GM23338 (cell line): ENCODE measurements at regions not wholly inside any gene's neighbourhood (a gene's known extent, or its start where the extent isn't known, plus 50 kb on each side); places are given as distances from the start of the nearest gene placed in this dataset.
A peak's percentile ranks its signal among the peaks of the same experiment; 100 is the strongest.

Experiments used
- ATAC-seq: fragments of 200-7000 bp; cut with Tn5 transposase; 3 replicates; pipeline ENCODE4 v1.9.1; 2020
- DNase-seq: peaks from one replicate; pipeline ENCODE4 v3.0.0-alpha.2; 2015; ENCODE audit warnings: low spot score
- H2AFZ ChIP-seq: fragments of 200-600 bp; sonication (generic); 2 replicates; pipeline ENCODE4 v1.8.0; 2016; ENCODE audit warnings: antibody characterized with exemption, mild to moderate bottlenecking, moderate library complexity
- H3F3A ChIP-seq: fragments of 200-600 bp; sonication (generic); replicated peaks from 2 replicates; pipeline ENCODE4 v1.8.0; 2017; ENCODE audit warnings: antibody characterized with exemption, mixed run types, low read depth
- H3K27ac ChIP-seq: fragments of 200-600 bp; sonication (generic); 2 replicates; pipeline ENCODE4 v1.6.1; 2016; ENCODE audit warnings: low read depth
- H3K27me3 ChIP-seq: fragments of 200-600 bp; sonication (generic); 2 replicates; pipeline ENCODE4 v1.8.0; 2016; ENCODE audit warnings: mild to moderate bottlenecking, mixed run types, moderate library complexity; ENCODE audit not compliant: insufficient read depth
- H3K36me3 ChIP-seq: fragments of 200-600 bp; sonication (generic); 2 replicates; pipeline ENCODE4 v1.8.0; 2016; ENCODE audit warnings: mild to moderate bottlenecking; ENCODE audit not compliant: insufficient read depth
- H3K4me1 ChIP-seq: fragments of 200-600 bp; sonication (generic); 2 replicates; pipeline ENCODE4 v1.8.0; 2016; ENCODE audit warnings: mild to moderate bottlenecking, moderate library complexity; ENCODE audit not compliant: insufficient read depth
- H3K4me2 ChIP-seq: fragments of 200-600 bp; sonication (generic); 2 replicates; pipeline ENCODE4 v1.7.1; 2017; ENCODE audit warnings: mixed run types
- H3K4me3 ChIP-seq: fragments of 200-600 bp; sonication (generic); 2 replicates; pipeline ENCODE4 v1.6.1; 2016; ENCODE audit warnings: mixed run types
- H3K79me2 ChIP-seq: fragments of 200-600 bp; sonication (generic); replicated peaks from 2 replicates; pipeline ENCODE4 v1.8.0; 2017; ENCODE audit warnings: mild to moderate bottlenecking; ENCODE audit not compliant: insufficient read depth
- H3K9me2 ChIP-seq: fragments of 200-600 bp; sonication (generic); 2 replicates; pipeline ENCODE4 v1.8.0; 2017; ENCODE audit not compliant: insufficient read depth
- H4K20me1 ChIP-seq: fragments of 200-600 bp; sonication (generic); replicated peaks from 2 replicates; pipeline ENCODE4 v1.8.0; 2017; ENCODE audit warnings: mild to moderate bottlenecking; ENCODE audit not compliant: insufficient read depth
- H3K27ac Mint-ChIP-seq: 2 replicates; pipeline ENCODE4 v1.8.0; 2020; ENCODE audit warnings: inconsistent platforms, mild to moderate bottlenecking, moderate library complexity, mixed read lengths
- H3K27me3 Mint-ChIP-seq: 3 replicates; pipeline ENCODE4 v1.8.0; 2022; ENCODE audit warnings: low read depth, mild to moderate bottlenecking, moderate library complexity, mixed read lengths, inconsistent platforms; ENCODE audit not compliant: insufficient read depth, poor library complexity
- H3K36me3 Mint-ChIP-seq: 3 replicates; pipeline ENCODE4 v1.8.0; 2021; ENCODE audit warnings: low read depth, mild to moderate bottlenecking, inconsistent platforms, moderate library complexity, mixed read lengths
- H3K4me1 Mint-ChIP-seq: 3 replicates; pipeline ENCODE4 v1.8.0; 2020; ENCODE audit warnings: mild to moderate bottlenecking, inconsistent platforms, mixed read lengths
- H3K4me3 Mint-ChIP-seq: 3 replicates; pipeline ENCODE4 v1.8.0; 2021; ENCODE audit warnings: moderate library complexity, mild to moderate bottlenecking, inconsistent platforms, mixed read lengths
- H3K9me3 Mint-ChIP-seq: 3 replicates; pipeline ENCODE4 v1.8.0; 2020; ENCODE audit warnings: moderate library complexity, mild to moderate bottlenecking, inconsistent platforms, mixed read lengths
- CREB1 ChIP-seq: fragments of 250-450 bp; sonication (Bioruptor Pico); IDR thresholded peaks from 2 replicates; pipeline ENCODE4 v1.5.0; 2020; ENCODE audit warnings: low read depth, mild to moderate bottlenecking, moderate library complexity
- CTCF ChIP-seq, 2 experiments: fragments of 200-600 bp in 1 of 2; sonication (generic) in 1 of 2; conservative IDR thresholded peaks; 2 replicates each; pipeline versions ENCODE4 v1.5.1 to v1.6.1; 2016 to 2017; ENCODE audit warnings: antibody characterized with exemption in 2 of 2, low read depth in 2 of 2, mild to moderate bottlenecking in 2 of 2, moderate library complexity in 1 of 2
- ETS1 ChIP-seq: IDR thresholded peaks from 2 replicates; pipeline ENCODE4 v1.6.1; 2016; ENCODE audit warnings: antibody characterized with exemption
- EZH2 ChIP-seq: fragments of 200-600 bp; sonication (generic); IDR thresholded peaks from one replicate; pipeline ENCODE4 v1.8.0; 2017; ENCODE audit warnings: antibody characterized with exemption, mild to moderate bottlenecking, low read depth; ENCODE audit not compliant: unreplicated experiment
- EZH2phosphoT487 ChIP-seq: fragments of 200-600 bp; sonication (generic); IDR thresholded peaks from one replicate; pipeline ENCODE4 v1.8.1; 2018; ENCODE audit warnings: antibody characterized with exemption; ENCODE audit not compliant: unreplicated experiment
- JUNB ChIP-seq: IDR thresholded peaks from one replicate; pipeline ENCODE4 v1.6.1; 2016; ENCODE audit warnings: antibody characterized with exemption; ENCODE audit not compliant: unreplicated experiment
- POLR2AphosphoS5 ChIP-seq: IDR thresholded peaks from 2 replicates; pipeline ENCODE4 v1.6.1; 2016; ENCODE audit warnings: antibody characterized with exemption, low read depth
- REST ChIP-seq: IDR thresholded peaks from one replicate; pipeline ENCODE4 v1.6.1; 2018; ENCODE audit warnings: antibody characterized with exemption; ENCODE audit not compliant: unreplicated experiment
- STAT1 ChIP-seq: IDR thresholded peaks from one replicate; pipeline ENCODE4 v1.6.1; 2016; ENCODE audit warnings: antibody characterized with exemption; ENCODE audit not compliant: unreplicated experiment
- ZNF114 ChIP-seq: fragments of 250-450 bp; sonication (Bioruptor Pico); IDR thresholded peaks from 2 replicates; pipeline ENCODE4 v1.5.0; 2020; ENCODE audit warnings: mild to moderate bottlenecking, moderate library complexity
- ZNF331 ChIP-seq: fragments of 250-450 bp; sonication (Bioruptor Pico); IDR thresholded peaks from 2 replicates; pipeline ENCODE4 v1.5.0; 2020; ENCODE audit warnings: low read depth, mild to moderate bottlenecking, moderate library complexity

- H3K9me3 Mint-ChIP-seq = no peaks in the 10 kb centered on the region
- H3K27ac ChIP-seq = no peak overlapping the region
- H3K36me3 ChIP-seq = no peaks in the 10 kb centered on the region
- no peak overlapping the region for H3K27ac Mint-ChIP-seq
- H3F3A ChIP-seq = no peaks in the 10 kb centered on the region
- H3K4me1 Mint-ChIP-seq = peaks cover 5% of the 10 kb centered on the region
- no peak for TF ChIP-seq POLR2AphosphoS5
- H4K20me1 ChIP-seq = no peaks in the 10 kb centered on the region
- H3K79me2 ChIP-seq = no peaks in the 10 kb centered on the region
- H3K4me2 ChIP-seq = no peak overlapping the region
- 0 out of 2 replicates have a peak overlapping the region, but pooled peaks have one; percentile 66 for H2AFZ ChIP-seq
- ATAC-seq (no peak), DNase-seq (no peak)
- H3K4me1 ChIP-seq = no peaks in the 10 kb centered on the region
- no peaks in the 10 kb centered on the region for H3K27me3 ChIP-seq
- no peaks in the 10 kb centered on the region for H3K9me2 ChIP-seq
- H3K36me3 Mint-ChIP-seq = no peaks in the 10 kb centered on the region
- no peak overlapping the region for H3K4me3 Mint-ChIP-seq
- H3K27me3 Mint-ChIP-seq = peaks cover 6% of the 10 kb centered on the region
- no peak overlapping the region for H3K4me3 ChIP-seq
Observed at GRCh38 chr1:29810121-29811120, 574.1 kb downstream of the PTPRU start.

- H3K27me3 ChIP-seq = no peaks in the 10 kb centered on the region
- no peaks in the 10 kb centered on the region for H3K9me2 ChIP-seq
- no peaks in the 10 kb centered on the region for H3K79me2 ChIP-seq
- Mint-ChIP-seq H3K9me3 (no peaks in the 10 kb centered on the region), H3K27me3 (peaks cover 8% of the 10 kb centered on the region), H3K27ac (no peak overlapping the region), H3K4me3 (no peak overlapping the region), H3K36me3 (no peaks in the 10 kb centered on the region), H3K4me1 (peaks cover 5% of the 10 kb centered on the region)
- H3K4me2 ChIP-seq = no peak overlapping the region
- H3F3A ChIP-seq = no peaks in the 10 kb centered on the region
- H3K36me3 ChIP-seq = no peaks in the 10 kb centered on the region
- H2AFZ ChIP-seq = peak overlapping the region; percentile 66; the same call in 1 of the 2 replicates
- TF ChIP-seq REST (no peak), ZNF331 (CRISPR knock-in tag) (no peak), ETS1 (no peak), POLR2AphosphoS5 (no peak), JUNB (no peak), STAT1 (no peak), EZH2phosphoT487 (no peak), EZH2 (no peak), CREB1 (CRISPR knock-in tag) (no peak), ZNF114 (CRISPR knock-in tag) (no peak), CTCF (conservative IDR thresholded peaks at IDR 0.05; ENCODE audit: low read depth in 2 of 2) (no peak)
- H4K20me1 ChIP-seq = no peaks in the 10 kb centered on the region
- H3K27ac ChIP-seq = no peak overlapping the region
- H3K4me1 ChIP-seq = no peaks in the 10 kb centered on the region
- DNase-seq = no peak
- no peak overlapping the region for H3K4me3 ChIP-seq
- no peak for ATAC-seq
Observed at GRCh38 chr1:29809446-29810120, 573.3 kb downstream of the PTPRU start.
